ENCODE measurements at regions not wholly inside any gene's neighbourhood (a gene's known extent, or its start where the extent isn't known, plus 50 kb on each side); places are given as distances from the start of the nearest gene placed in this dataset.

DNA sequence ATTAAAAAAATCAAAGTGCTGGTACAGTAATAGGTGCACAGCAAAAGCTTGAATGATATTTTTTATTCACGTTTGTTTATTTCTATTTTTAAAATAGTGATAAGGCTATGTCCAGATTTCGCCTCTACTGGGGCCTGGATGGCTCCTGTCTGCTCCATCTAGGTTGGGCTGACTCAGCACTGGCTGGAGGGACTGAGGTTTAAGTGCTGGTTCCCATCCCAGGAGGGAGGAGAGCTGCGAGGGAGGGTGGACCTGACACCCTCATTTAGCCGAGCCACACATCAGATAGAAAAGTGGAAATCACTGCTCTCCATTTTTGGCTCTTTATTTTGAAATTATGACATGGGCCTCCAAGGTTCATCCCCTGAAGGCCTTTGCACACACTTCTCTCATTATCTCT lies 95.4 kb upstream of the AGBL1 start:
- DNase-seq, result no peak

DNA sequence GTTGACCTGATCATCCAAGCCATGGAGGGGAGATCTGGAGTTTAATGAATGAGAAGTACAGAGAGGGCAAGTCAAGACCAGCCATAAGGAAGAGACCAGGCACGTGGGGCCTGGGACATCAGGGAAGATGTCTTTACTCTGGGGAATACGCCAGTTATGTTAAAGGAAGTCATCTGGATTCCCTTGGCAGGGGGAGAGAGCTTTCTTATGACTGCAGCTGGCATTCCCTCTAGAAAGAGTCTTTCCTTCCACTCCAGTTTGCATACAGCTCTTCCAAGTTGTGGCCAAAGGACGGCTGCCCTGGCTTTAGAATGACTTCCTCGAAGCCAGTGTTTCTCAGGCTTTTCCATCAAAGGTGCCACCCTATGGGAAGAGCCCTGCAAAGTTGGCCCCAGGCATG lies 93.6 kb upstream of the AGBL1 start:
- DNase-seq, result no peak

- no peak for DNase-seq
These were observed 92.9 kb upstream of the AGBL1 start for GRCh38 chr15:85986741-85987140.

- DNase-seq, result no peak
These were observed 90.9 kb upstream of the AGBL1 start for GRCh38 chr15:85988741-85989140.

GRCh38 chr15:85992224-85992623 lies 87.4 kb upstream of the AGBL1 start:
- DNase-seq, result no peak

GRCh38 chr15:85993116-85993515 lies 86.6 kb upstream of the AGBL1 start:
- no peak for DNase-seq

DNA sequence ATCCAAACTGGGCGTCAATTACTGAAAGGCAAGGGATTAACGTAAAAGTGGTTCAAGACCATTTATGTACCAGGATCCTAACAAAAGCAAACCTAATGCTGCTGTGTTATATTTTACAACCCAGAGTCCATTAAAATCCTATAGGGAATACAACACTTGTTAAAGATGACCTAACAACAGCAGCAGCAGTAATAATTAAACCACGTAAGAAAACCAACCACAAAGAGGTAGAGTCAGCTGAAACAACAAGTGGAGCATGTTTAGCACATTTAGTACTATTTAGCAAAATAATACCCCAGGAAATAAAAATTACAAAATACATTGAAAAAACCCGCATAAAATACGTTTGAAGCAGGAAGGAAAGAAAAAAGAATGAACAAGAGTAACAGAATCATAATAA lies 82.1 kb upstream of the AGBL1 start:
- no peak for DNase-seq

DNA sequence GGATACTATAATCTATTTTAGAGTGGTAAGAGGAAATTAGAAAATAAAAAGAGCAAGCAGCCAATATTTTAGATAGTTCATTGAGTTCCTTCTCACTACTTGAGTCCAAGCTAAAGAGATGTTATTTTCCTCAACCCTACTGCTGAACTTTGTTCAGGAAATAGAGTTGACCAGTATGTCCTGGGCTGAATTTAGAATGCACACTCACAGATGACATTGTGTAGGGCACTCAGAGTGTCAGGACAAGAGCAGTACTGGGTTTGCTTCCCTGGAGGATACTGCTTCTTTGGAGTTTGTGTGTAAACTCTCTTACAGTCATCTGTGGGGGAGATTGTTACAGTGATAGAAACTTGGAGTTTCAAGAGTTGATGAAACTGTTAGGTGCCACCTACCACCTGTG lies 80.0 kb upstream of the AGBL1 start:
- DNase-seq, result no peak

GRCh38 chr15:86001200-86001599 lies 78.5 kb upstream of the AGBL1 start:
- no peak for DNase-seq

GRCh38 chr15:86002444-86002843 lies 77.2 kb upstream of the AGBL1 start:
- no peak for DNase-seq

DNA sequence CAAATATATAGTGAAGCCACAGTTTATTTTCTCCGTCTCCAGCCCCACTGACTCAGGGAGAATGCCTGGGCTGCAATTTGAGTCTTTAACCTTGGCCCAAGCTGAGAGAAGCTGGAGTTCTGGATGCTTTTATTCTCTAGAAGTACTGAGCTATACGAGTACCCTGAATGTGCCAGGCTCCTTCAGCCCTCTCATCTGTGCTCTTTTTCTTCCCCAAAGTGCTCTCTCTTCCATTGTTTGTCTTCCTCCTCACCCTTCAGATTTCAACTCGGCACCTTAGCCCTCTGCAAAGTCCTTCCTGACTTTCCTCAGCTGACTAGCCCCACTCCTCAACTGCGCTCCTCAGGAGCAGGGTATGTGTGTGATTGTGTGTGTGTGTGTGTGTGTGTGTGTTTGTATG lies 75.6 kb upstream of the AGBL1 start:
- no peak for DNase-seq

- DNase-seq, result no peak
These were observed 73.1 kb upstream of the AGBL1 start for GRCh38 chr15:86006546-86006945.

DNA sequence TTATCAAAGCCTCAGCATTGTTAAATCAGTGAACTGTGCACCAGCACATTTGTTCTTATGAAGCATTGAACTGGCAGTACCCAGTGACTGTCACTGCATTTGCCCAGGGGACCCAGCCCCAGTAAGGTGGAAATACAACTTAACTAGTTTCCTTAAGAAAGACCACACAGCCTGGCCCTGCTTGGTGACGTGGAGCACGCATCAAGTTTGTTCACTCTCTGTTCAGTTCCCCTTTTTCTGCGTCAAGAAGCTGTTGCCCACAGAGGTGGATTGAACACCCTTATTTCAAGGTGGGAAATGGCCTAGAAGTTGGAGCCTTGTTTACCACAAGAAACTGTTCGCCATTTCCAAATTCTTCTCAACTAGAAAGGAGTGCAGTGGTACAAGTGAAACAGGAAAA lies 69.9 kb upstream of the AGBL1 start:
- DNase-seq, result no peak

DNA sequence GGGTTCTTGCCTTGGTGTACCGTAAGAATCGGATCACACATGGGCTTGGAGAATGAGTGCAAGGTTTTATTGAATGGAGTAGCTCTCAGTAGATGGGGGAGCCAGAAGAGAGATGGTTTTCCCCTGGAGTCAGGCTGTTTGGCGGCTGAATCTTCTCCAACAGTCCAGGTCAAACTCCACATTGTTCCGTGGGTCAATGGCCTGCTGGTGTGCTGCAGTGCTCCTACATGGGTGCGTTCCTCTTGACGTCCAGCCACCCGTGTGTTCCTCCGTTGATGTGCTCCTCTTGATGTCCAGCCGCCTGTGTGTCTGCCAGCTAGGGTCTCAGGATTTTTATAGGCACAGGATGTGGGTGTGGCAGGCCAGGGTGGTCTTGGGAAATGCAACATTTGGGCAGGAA lies 69.3 kb upstream of the AGBL1 start:
- DNase-seq, result no peak

GRCh38 chr15:86010891-86011290 lies 68.8 kb upstream of the AGBL1 start:
- no peak for DNase-seq

DNA sequence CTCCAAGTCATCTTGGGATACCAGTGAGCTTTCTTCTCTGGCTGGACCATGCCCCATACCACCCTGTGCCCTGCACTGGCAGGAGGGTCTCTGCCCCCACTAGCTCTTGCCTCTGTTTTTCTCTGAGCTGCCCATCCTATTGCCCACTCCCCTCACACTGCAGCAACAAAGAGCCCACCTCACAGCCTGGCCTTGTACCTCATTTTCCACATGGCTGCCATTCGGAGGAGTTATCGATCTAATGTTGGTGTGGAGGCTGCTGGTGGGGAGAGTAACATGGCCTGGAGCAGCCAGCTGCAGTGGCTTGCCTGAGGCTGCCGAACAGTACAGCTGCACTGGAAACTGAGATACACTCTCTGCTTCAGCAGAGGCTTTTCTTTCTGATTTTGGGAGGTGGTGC lies 65.7 kb upstream of the AGBL1 start:
- no peak for DNase-seq

DNA sequence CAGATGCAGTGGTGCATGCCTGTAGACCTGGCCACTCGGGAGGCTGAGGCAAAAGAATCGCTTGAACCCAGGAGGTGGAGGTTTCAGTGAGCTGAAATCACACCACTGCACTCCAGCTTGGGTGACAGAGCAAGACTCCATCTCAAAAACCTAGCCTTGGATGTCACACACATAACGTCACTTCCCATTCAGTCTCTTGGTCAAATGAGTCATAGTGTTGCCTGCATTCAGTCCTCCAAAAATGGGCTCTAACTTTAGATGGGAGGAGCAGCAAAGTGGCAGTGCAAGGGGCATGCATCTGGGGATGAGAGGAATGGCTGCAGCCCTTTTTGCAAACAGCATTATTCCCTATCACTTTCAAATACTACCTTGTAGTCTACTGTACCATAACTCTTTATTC lies 62.9 kb upstream of the AGBL1 start:
- DNase-seq, result no peak

DNA sequence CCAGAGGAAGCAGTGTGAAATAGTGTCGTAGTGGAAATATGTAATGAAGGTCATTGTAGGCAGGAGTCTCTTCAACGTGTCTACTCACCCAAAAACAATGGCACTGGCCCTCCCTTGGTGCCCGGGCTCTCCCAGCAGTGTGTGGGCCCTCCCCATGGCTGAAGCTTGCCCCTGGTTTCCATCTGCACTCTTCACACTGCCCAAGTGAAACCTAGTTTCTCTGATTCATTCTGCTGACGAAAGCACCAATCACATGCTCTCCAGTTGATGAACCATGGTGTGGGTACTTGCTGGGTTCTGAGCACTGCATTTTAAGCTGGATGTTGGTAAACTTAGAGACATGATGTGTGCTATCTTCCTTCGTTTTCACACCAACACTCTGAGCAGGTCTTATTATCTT lies 61.0 kb upstream of the AGBL1 start:
- DNase-seq, result no peak

DNA sequence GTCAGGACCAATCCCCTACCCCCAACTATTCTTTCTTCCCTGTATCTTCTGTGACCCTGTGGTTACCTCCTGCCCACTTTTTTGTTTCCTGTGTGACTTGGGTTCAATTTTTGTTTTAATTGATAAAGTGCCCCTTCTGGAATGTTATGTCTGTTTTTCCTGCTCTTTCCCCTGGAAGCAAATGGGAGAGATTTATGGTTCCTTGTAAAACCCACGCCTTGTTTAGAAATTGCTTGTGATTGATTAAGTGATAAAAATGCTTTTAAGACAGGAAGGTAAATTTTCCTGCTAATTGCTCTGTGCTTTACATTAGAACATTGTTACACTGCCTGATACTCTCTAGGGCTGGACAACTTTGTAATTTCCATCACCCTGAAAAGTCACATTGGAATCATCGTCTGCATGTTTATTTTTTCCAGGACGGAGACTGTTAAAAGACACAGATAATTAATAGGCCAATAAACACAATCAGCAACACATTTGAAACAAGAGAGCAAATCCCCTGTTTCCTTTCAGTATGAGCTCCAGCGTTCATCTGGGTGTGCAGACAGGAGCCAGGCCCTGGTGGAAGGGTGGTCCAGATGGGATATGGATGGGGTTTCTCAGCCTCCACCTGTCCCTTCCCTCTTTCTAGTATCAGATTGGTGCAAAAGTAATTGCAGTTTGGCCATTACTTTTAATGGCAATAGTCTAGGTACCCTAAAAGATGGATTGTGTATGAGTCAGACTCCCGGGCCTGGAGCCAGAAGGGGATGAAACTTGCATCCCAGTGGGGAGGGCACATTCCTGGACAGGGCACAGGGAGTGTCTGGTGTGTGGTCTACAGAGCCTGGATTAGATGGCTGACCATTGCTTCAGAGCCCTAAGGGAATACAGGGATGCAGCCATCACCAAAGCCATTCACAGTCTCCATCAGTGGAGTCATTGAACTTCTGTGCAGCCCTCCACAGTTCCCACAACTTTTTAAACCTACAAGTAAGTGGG lies 58.1 kb upstream of the AGBL1 start:
- no peak for DNase-seq

DNA sequence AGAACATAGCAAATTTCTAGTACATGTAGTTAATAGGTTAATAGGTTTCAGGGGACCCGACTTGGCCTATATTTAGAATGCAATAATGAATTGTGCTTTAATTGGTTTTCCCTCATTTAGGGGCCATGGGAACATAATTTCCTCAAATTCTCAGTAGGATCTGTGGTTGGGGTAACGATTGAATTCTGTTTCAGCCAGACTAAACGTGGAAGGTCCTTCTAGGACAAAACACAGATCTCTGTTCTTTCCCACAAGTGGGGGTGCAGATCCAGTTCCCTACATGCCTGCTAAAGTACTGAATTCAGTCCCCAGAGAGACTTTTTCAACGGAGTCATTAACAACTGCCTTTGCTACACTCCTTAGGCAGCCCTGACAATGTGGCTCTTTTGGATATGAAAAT lies 50.7 kb upstream of the AGBL1 start:
- no peak for DNase-seq

All from activated CD4-positive, alpha-beta T cell treated with anti-CD3 and anti-CD28 coated beads for 48 hours (primary cell).